ENCODE measurements at regions not wholly inside any gene's neighbourhood (a gene's known extent, or its start where the extent isn't known, plus 50 kb on each side); places are given as distances from the start of the nearest gene placed in this dataset.
"Not testable (repeated sequence)": the region's sequence is repeated elsewhere in the genome, so short reads cannot be mapped to it uniquely, and the experiment has no call there.

DNA sequence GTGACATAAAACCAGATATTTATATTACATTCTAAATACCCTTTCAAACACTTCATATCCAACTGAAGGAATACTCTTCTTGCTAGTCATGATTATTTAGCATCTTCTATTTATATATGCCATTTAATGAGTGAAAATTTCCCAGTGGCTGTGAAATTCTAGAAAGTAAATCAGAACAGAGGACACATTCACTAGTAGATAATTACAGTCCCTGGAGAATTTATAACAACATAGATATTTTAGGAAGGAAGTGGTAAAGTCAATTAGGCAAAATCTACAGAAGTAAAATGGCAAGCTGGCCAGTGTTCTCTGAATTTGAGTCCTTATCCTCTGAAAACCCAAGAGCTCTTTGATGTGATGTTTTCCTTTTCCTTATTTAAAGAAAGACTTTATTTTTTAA lies 121.8 kb downstream of the PMAIP1 start:
- H3K27me3 ChIP-seq, result no peaks in the 10 kb centered on the region
- H3K4me3 ChIP-seq (ENCODE audit: low read depth in 1 of 2, low read length in 1 of 2), result no peak overlapping the region
- H3K36me3 ChIP-seq, result no peaks in the 10 kb centered on the region
- H3K4me1 ChIP-seq (ENCODE audit: control insufficient read depth in 1 of 2, insufficient read depth in 1 of 2, low read depth in 1 of 2, low read length in 1 of 2), result no peaks in the 10 kb centered on the region
- TF ChIP-seq CTCF (IDR thresholded peaks at IDR 0.05), result no peak
- H3K27ac ChIP-seq, result no peak overlapping the region
- H3K9me3 ChIP-seq, result no peaks in the 10 kb centered on the region

GRCh38 chr18:60020107-60020925 lies 120.5 kb downstream of the PMAIP1 start:
- Histone ChIP-seq H3K36me3 (no peaks in the 10 kb centered on the region), H3K4me1 (ENCODE audit: control insufficient read depth in 1 of 2, insufficient read depth in 1 of 2, low read depth in 1 of 2, low read length in 1 of 2) (no peaks in the 10 kb centered on the region), H3K27me3 (no peaks in the 10 kb centered on the region), H3K4me3 (ENCODE audit: low read depth in 1 of 2, low read length in 1 of 2) (no peak overlapping the region), H3K27ac (no peak overlapping the region), H3K9me3 (no peaks in the 10 kb centered on the region)
- TF ChIP-seq CTCF (IDR thresholded peaks at IDR 0.05), result no peak

- Histone ChIP-seq H3K36me3 (no peaks in the 10 kb centered on the region), H3K4me3 (ENCODE audit: low read depth in 1 of 2, low read length in 1 of 2) (no peak overlapping the region), H3K4me1 (ENCODE audit: control insufficient read depth in 1 of 2, insufficient read depth in 1 of 2, low read depth in 1 of 2, low read length in 1 of 2) (no peaks in the 10 kb centered on the region), H3K9me3 (no peaks in the 10 kb centered on the region), H3K27ac (no peak overlapping the region), H3K27me3 (no peaks in the 10 kb centered on the region)
- TF ChIP-seq CTCF (IDR thresholded peaks at IDR 0.05), result no peak
These were observed 119.7 kb downstream of the PMAIP1 start for GRCh38 chr18:60019463-60019840.

DNA sequence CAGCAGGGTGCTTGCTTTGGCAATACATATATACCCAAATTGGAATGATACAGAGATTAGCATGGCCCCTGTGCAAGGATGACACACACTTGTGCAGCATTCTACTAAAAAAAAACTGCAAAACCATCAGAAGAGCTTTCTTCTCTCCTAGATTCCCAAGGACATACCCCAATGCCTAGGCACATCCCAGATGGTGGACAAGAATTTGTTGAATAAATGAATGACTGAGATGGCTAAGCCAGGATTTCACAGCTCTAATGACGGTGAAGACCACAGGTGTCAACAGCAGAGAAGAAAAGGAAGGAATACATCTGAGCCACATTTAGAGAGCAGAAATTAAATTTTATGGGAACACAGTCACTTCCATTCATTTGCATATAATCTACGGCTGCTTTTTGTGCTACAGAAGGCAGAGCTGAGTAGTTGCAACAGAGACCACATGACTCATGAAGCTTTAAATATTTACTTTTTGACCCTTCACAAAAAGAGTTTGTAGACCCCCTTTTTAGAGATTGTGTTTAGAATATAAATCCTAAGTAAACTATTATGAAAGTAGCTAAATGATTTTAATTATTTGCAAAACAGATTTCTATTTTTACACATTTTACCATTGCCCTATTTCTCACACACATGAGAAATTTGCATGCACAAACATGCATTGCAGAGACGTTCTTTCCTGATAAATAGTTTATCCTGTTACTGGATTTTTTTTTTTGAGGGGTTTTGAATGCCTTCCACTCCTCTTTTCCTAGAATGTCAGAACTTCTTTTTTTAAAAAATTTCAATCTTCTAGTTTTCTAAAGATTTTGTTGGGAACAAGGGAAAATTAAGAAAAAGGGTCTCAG lies 119.0 kb downstream of the PMAIP1 start:
- TF ChIP-seq CTCF (IDR thresholded peaks at IDR 0.05), result no peak
- Histone ChIP-seq H3K36me3 (no peaks in the 10 kb centered on the region), H3K27me3 (no peaks in the 10 kb centered on the region), H3K4me1 (ENCODE audit: control insufficient read depth in 1 of 2, insufficient read depth in 1 of 2, low read depth in 1 of 2, low read length in 1 of 2) (no peaks in the 10 kb centered on the region), H3K9me3 (no peaks in the 10 kb centered on the region), H3K4me3 (ENCODE audit: low read depth in 1 of 2, low read length in 1 of 2) (no peak overlapping the region), H3K27ac (no peak overlapping the region)

GRCh38 chr18:60018134-60018533 lies 118.3 kb downstream of the PMAIP1 start:
- not testable (repeated sequence) for H3K27ac ChIP-seq; H3K36me3 ChIP-seq; H3K4me3 ChIP-seq (ENCODE audit: low read depth in 1 of 2, low read length in 1 of 2); H3K27me3 ChIP-seq; H3K4me1 ChIP-seq (ENCODE audit: control insufficient read depth in 1 of 2, insufficient read depth in 1 of 2, low read depth in 1 of 2, low read length in 1 of 2); H3K9me3 ChIP-seq

- Histone ChIP-seq H3K36me3 (no peaks in the 10 kb centered on the region), H3K4me1 (ENCODE audit: control insufficient read depth in 1 of 2, insufficient read depth in 1 of 2, low read depth in 1 of 2, low read length in 1 of 2) (no peaks in the 10 kb centered on the region), H3K4me3 (ENCODE audit: low read depth in 1 of 2, low read length in 1 of 2) (no peak overlapping the region), H3K27ac (no peak overlapping the region), H3K27me3 (no peaks in the 10 kb centered on the region), H3K9me3 (no peaks in the 10 kb centered on the region)
- no peak for TF ChIP-seq CTCF (IDR thresholded peaks at IDR 0.05)
These were observed 117.6 kb downstream of the PMAIP1 start for GRCh38 chr18:60017371-60017770.

DNA sequence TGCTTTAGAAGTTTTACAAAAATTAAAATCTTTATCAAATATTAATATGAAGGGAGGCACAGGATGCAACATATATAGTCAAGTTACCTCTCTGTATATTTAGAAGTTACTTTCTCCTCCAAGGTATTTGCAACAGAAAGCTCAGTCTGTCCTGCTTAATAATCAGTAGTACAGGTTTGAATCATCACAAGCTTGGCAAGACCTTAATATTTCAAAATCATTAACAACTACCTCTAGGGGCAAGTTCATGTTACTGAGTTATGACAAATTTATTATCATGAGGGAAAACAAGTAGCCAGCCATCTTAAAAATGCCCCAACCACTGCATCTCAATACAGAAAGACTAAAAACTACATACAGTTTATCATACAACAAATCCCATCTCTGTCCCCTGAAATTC lies 116.0 kb downstream of the PMAIP1 start:
- not testable (repeated sequence) for H3K9me3 ChIP-seq; H3K4me3 ChIP-seq (ENCODE audit: low read depth in 1 of 2, low read length in 1 of 2); H3K36me3 ChIP-seq; H3K4me1 ChIP-seq (ENCODE audit: control insufficient read depth in 1 of 2, insufficient read depth in 1 of 2, low read depth in 1 of 2, low read length in 1 of 2); H3K27me3 ChIP-seq; H3K27ac ChIP-seq

DNA sequence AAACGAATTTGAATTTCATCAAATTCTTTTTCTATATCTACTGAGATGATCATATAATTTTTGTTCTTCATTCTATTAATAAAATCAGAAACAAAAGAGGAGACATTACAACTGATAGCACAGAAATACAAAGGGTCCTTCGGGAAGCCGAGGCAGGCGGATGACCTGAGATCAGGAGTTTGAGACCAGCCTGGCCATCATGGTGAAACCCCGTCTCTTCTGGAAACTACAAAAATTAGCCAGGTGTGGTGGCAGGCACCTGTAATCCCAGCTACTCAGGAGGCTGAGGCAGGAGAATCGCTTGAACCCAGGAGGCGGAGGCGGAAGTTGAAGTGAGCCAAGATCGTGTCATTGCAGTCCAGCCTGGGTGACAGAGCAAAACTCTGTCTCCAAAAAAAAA lies 113.4 kb downstream of the PMAIP1 start:
- not testable (repeated sequence) for H3K4me3 ChIP-seq (ENCODE audit: low read depth in 1 of 2, low read length in 1 of 2); H3K9me3 ChIP-seq; H3K27ac ChIP-seq; H3K4me1 ChIP-seq (ENCODE audit: control insufficient read depth in 1 of 2, insufficient read depth in 1 of 2, low read depth in 1 of 2, low read length in 1 of 2); H3K27me3 ChIP-seq; H3K36me3 ChIP-seq

Data from neutrophil (primary cell).